Astrocyte (in vitro differentiated cells and primary cell): ENCODE measurements at regions not wholly inside any gene's neighbourhood (a gene's known extent, or its start where the extent isn't known, plus 50 kb on each side); places are given as distances from the start of the nearest gene placed in this dataset.

Experiments used
- DNase-seq: peaks from one replicate; pipeline ENCODE4 v3.0.0-alpha.2; 2010; ENCODE audit warnings: low read depth
- FAIRE-seq: peaks from 2 replicates; lab custom pipeline; 2011; peaks lifted over from hg19 to GRCh38; lab: Jason Lieb, UNC
- H2AFZ ChIP-seq: 2 replicates; pipeline ENCODE4 v1.6.0; 2012; ENCODE audit warnings: low read depth, low read length, inconsistent platforms
- H3K27ac ChIP-seq: 2 replicates; pipeline ENCODE4 v1.5.1; 2011; ENCODE audit warnings: low read depth, low read length, inconsistent platforms
- H3K27me3 ChIP-seq: 2 replicates; pipeline ENCODE4 v1.6.0; 2011; ENCODE audit warnings: low read length, inconsistent platforms; ENCODE audit not compliant: insufficient read depth
- H3K36me3 ChIP-seq: 2 replicates; pipeline ENCODE4 v1.5.1; 2011; ENCODE audit warnings: low read length, inconsistent platforms; ENCODE audit not compliant: insufficient read depth
- H3K4me1 ChIP-seq: 2 replicates; pipeline ENCODE4 v1.5.1; 2011; ENCODE audit warnings: low read length, inconsistent platforms; ENCODE audit not compliant: insufficient read depth
- H3K4me2 ChIP-seq: 2 replicates; pipeline ENCODE4 v1.6.0; 2012; ENCODE audit warnings: low read length, inconsistent platforms
- H3K4me3 ChIP-seq: 2 replicates; pipeline ENCODE4 v1.5.1; 2011; ENCODE audit warnings: low read depth, mild to moderate bottlenecking, low read length, inconsistent platforms; ENCODE audit not compliant: insufficient read depth
- H3K79me2 ChIP-seq: 2 replicates; pipeline ENCODE4 v1.6.0; 2012; ENCODE audit warnings: mild to moderate bottlenecking, low read length, inconsistent platforms; ENCODE audit not compliant: insufficient read depth
- H3K9ac ChIP-seq: 2 replicates; pipeline ENCODE4 v1.6.0; 2012; ENCODE audit warnings: mild to moderate bottlenecking, low read length, inconsistent platforms
- H3K9me3 ChIP-seq: 2 replicates; pipeline ENCODE4 v1.5.1; 2012; ENCODE audit warnings: low read depth, mild to moderate bottlenecking, low read length, inconsistent platforms; ENCODE audit not compliant: insufficient read depth
- H4K20me1 ChIP-seq: 2 replicates; pipeline ENCODE4 v1.6.0; 2012; ENCODE audit warnings: low read length, inconsistent platforms; ENCODE audit not compliant: insufficient read depth
- H3K27ac Mint-ChIP-seq: one replicate; pipeline ENCODE4 v1.8.0; 2021; ENCODE audit warnings: mild to moderate bottlenecking, mixed read lengths; ENCODE audit not compliant: unreplicated experiment
- H3K27me3 Mint-ChIP-seq: one replicate; pipeline ENCODE4 v1.8.0; 2021; ENCODE audit warnings: low read depth, mixed read lengths; ENCODE audit not compliant: unreplicated experiment
- H3K36me3 Mint-ChIP-seq: one replicate; pipeline ENCODE4 v1.8.0; 2021; ENCODE audit warnings: low read depth, mixed read lengths; ENCODE audit not compliant: unreplicated experiment
- H3K4me1 Mint-ChIP-seq: one replicate; pipeline ENCODE4 v1.8.0; 2021; ENCODE audit warnings: low read depth, mixed read lengths; ENCODE audit not compliant: unreplicated experiment
- H3K4me3 Mint-ChIP-seq: one replicate; pipeline ENCODE4 v1.8.0; 2021; ENCODE audit warnings: mild to moderate bottlenecking, moderate library complexity, mixed read lengths; ENCODE audit not compliant: unreplicated experiment
- H3K9me3 Mint-ChIP-seq: one replicate; pipeline ENCODE4 v1.8.0; 2021; ENCODE audit warnings: mild to moderate bottlenecking, mixed read lengths; ENCODE audit not compliant: unreplicated experiment
- CTCF ChIP-seq: IDR thresholded peaks from 2 replicates; pipeline ENCODE4 v1.5.1; 2011; ENCODE audit warnings: low read depth, mild to moderate bottlenecking, inconsistent platforms, low read length, moderate library complexity; ENCODE audit not compliant: insufficient read depth
- EZH2 ChIP-seq: IDR thresholded peaks from 2 replicates; pipeline ENCODE4 v1.6.1; 2012; ENCODE audit warnings: mild to moderate bottlenecking, low read length, inconsistent platforms; ENCODE audit not compliant: insufficient read depth

DNA sequence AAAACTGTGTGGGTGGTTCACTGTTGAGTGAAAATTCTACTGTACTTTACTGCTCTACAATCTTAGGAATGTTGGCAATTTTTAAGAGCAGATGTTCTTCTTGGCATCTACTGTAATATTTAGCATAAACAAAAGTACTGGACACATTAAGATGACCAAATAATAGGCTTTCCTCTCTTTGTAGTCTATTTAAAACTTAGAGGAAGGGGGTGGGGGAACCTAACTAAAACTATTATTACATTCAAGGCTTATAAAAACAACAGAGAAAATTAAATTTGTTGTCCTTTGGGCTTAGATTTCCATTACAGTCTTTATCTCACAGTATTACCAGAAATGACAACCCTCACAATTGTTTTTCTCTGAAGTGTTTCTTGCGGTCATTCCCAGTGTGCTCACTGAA, 181.2 kb downstream of the PLPPR4 start:
- FAIRE-seq (no peak), DNase-seq (peak; percentile 86)
- Mint-ChIP-seq H3K36me3 (no peaks in the 10 kb centered on the region), H3K27ac (peak overlapping the region; percentile 18), H3K4me1 (peaks cover 22% of the 10 kb centered on the region), H3K27me3 (no peaks in the 10 kb centered on the region), H3K4me3 (no peak overlapping the region), H3K9me3 (no peaks in the 10 kb centered on the region)
- Histone ChIP-seq H3K4me1 (peaks cover 6% of the 10 kb centered on the region), H4K20me1 (no peaks in the 10 kb centered on the region), H3K27me3 (no peaks in the 10 kb centered on the region), H3K4me3 (no peak overlapping the region), H3K4me2 (no peak overlapping the region), H3K79me2 (no peaks in the 10 kb centered on the region), H3K9me3 (no peaks in the 10 kb centered on the region), H2AFZ (no peak overlapping the region), H3K36me3 (no peaks in the 10 kb centered on the region), H3K9ac (no peak overlapping the region), H3K27ac (no peak overlapping the region)
- TF ChIP-seq CTCF (no peak), EZH2 (no peak)

GRCh38 chr1:99447721-99448120, 183.4 kb downstream of the PLPPR4 start:
- no peak overlapping the region for H3K4me3 Mint-ChIP-seq
- no peaks in the 10 kb centered on the region for H3K36me3 ChIP-seq
- no peak for DNase-seq
- no peaks in the 10 kb centered on the region for H3K36me3 Mint-ChIP-seq
- H3K9me3 ChIP-seq: no peaks in the 10 kb centered on the region
- H3K9me3 Mint-ChIP-seq: no peaks in the 10 kb centered on the region
- H2AFZ ChIP-seq: no peak overlapping the region
- H3K79me2 ChIP-seq: no peaks in the 10 kb centered on the region
- no peak overlapping the region for H3K4me3 ChIP-seq
- H4K20me1 ChIP-seq: no peaks in the 10 kb centered on the region
- H3K9ac ChIP-seq: no peak overlapping the region
- no peak for FAIRE-seq
- no peak overlapping the region for H3K27ac ChIP-seq
- no peak overlapping the region for H3K4me2 ChIP-seq
- no peaks in the 10 kb centered on the region for H3K4me1 ChIP-seq
- no peak overlapping the region for H3K27ac Mint-ChIP-seq
- no peaks in the 10 kb centered on the region for H3K27me3 ChIP-seq
- TF ChIP-seq EZH2: no peak
- TF ChIP-seq CTCF: no peak
- H3K4me1 Mint-ChIP-seq: peaks cover 9% of the 10 kb centered on the region
- no peaks in the 10 kb centered on the region for H3K27me3 Mint-ChIP-seq

- no peaks in the 10 kb centered on the region for H3K9me3 ChIP-seq
- TF ChIP-seq CTCF (no peak), EZH2 (no peak)
- no peak overlapping the region for H3K4me2 ChIP-seq
- Mint-ChIP-seq H3K9me3 (no peaks in the 10 kb centered on the region), H3K27ac (no peak overlapping the region), H3K4me1 (peaks cover 11% of the 10 kb centered on the region), H3K27me3 (no peaks in the 10 kb centered on the region), H3K36me3 (no peaks in the 10 kb centered on the region), H3K4me3 (no peak overlapping the region)
- DNase-seq (peak; percentile 57), FAIRE-seq (no peak)
- H3K4me3 ChIP-seq: no peak overlapping the region
- H3K79me2 ChIP-seq: no peaks in the 10 kb centered on the region
- H3K27me3 ChIP-seq: no peaks in the 10 kb centered on the region
- H3K4me1 ChIP-seq: peaks cover 13% of the 10 kb centered on the region
- no peak overlapping the region for H3K9ac ChIP-seq
- no peak overlapping the region for H3K27ac ChIP-seq
- H4K20me1 ChIP-seq: no peaks in the 10 kb centered on the region
- no peak overlapping the region for H2AFZ ChIP-seq
- no peaks in the 10 kb centered on the region for H3K36me3 ChIP-seq
Measured at GRCh38 chr1:99455760-99456159, 190.2 kb upstream of the PALMD start.
